ENCODE measurements at regions not wholly inside any gene's neighbourhood (a gene's known extent, or its start where the extent isn't known, plus 50 kb on each side); places are given as distances from the start of the nearest gene placed in this dataset.

DNA sequence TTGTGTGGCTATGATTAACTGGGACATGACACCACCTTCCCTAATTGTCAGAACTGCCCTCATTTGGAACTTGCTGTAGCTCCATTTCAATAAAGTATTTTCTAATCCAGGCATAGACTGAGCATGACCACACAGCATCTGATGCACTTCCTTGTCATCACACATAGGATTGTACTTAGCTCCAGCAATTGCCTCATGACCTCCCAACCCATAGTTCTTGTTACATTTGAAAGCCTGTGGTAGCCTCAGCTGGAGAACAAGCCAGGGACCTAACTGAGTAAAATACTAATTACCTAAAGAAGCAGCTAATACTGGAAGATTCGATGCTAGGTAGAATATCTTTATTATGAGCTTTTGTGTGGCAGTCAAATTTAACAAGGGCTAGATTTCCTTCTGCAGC lies 187.3 kb upstream of the KIF2B start:
- Histone ChIP-seq H3K27me3 (ENCODE audit: control insufficient read depth, insufficient read depth, low read length) (no peaks in the 10 kb centered on the region), H2AFZ (replicated peaks; ENCODE audit: low read length, poor library complexity) (no peak overlapping the region), H3K18ac (ENCODE audit: low read depth, low read length) (no peak overlapping the region), H4K91ac (ENCODE audit: insufficient read depth, low read depth, low read length) (no peak overlapping the region), H3K79me1 (ENCODE audit: low read depth in 1 of 2, low read length in 2 of 2) (no peaks in the 10 kb centered on the region), H3K14ac (replicated peaks; ENCODE audit: low read depth, low read length) (no peak overlapping the region), H2BK5ac (ENCODE audit: low read depth, low read length, poor library complexity, severe bottlenecking) (no peak overlapping the region), H3K27ac (ENCODE audit: insufficient read depth, low read length) (no peak overlapping the region), H3K23ac (ENCODE audit: low read depth, low read length) (no peak overlapping the region), H3K4me1 (ENCODE audit: control insufficient read depth, insufficient read depth, low read length) (no peaks in the 10 kb centered on the region), H2BK120ac (ENCODE audit: low read depth, low read length) (no peak overlapping the region), H3K4me3 (ENCODE audit: insufficient read depth, low read depth, low read length) (no peak overlapping the region), H3K9me1 (ENCODE audit: insufficient read depth, low read length) (no peaks in the 10 kb centered on the region), H3K36me3 (ENCODE audit: control insufficient read depth, insufficient read depth, low read length) (no peaks in the 10 kb centered on the region), H2AK9ac (replicated peaks; ENCODE audit: low read depth, low read length, poor library complexity) (no peak overlapping the region), H3K9ac (ENCODE audit: low read depth, low read length) (no peak overlapping the region), H4K8ac (ENCODE audit: low read depth in 2 of 2, low read length in 2 of 2) (no peak overlapping the region), H4K5ac (ENCODE audit: low read depth, low read length) (no peak overlapping the region), H2BK15ac (ENCODE audit: low read depth, low read length) (no peak overlapping the region), H2AK5ac (ENCODE audit: low read depth, low read length) (no peak overlapping the region), H4K20me1 (ENCODE audit: insufficient read depth, low read length) (no peaks in the 10 kb centered on the region), H3K9me3 (ENCODE audit: control insufficient read depth, insufficient read depth, low read length) (no peaks in the 10 kb centered on the region), H2BK20ac (ENCODE audit: low read depth, low read length) (no peak overlapping the region), H3K4me2 (ENCODE audit: low read depth, low read length) (no peak overlapping the region), H3K4ac (ENCODE audit: low read depth, low read length) (no peak overlapping the region), H3K56ac (ENCODE audit: extremely low read depth, insufficient read depth, low read length) (no peak overlapping the region)
- ChIA-PET CTCF (no interaction called here), POLR2A (ENCODE audit: unreplicated experiment) (no interaction called here)
- dilution Hi-C loops (cut with HindIII; ENCODE audit: low sequenced_read_pairs, unreplicated experiment) = no loop called here
- DNase-seq (peak; percentile 2), ATAC-seq (ENCODE audit: low read depth) (no peak)
- WGBS, 2 experiments (ENCODE audit: extremely low coverage in 2 of 2, insufficient read length in 1 of 2) = no CpG with 5 or more reads among the region's 1 CpG
- in situ Hi-C loops (cut with MboI; ENCODE audit: low sequenced_read_pairs) = no loop called here
- no TSS peak for BruUV-seq (replicated peaks)
- TF ChIP-seq FOS (IDR thresholded peaks at IDR 0.05; ENCODE audit: low read depth, low read length) = no peak
- no peak for TF ChIP-seq NFE2L2 (IDR thresholded peaks at IDR 0.05; ENCODE audit: low read depth, low read length)
- TF ChIP-seq MAFK (IDR thresholded peaks at IDR 0.05; ENCODE audit: low read depth, low read length) = no peak
- TF ChIP-seq, protein P1, sequence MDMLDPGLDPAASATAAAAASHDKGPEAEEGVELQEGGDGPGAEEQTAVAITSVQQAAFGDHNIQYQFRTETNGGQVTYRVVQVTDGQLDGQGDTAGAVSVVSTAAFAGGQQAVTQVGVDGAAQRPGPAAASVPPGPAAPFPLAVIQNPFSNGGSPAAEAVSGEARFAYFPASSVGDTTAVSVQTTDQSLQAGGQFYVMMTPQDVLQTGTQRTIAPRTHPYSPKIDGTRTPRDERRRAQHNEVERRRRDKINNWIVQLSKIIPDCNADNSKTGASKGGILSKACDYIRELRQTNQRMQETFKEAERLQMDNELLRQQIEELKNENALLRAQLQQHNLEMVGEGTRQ (IDR thresholded peaks at IDR 0.05; ENCODE audit: low read depth, low read length) = no peak
- TF ChIP-seq CHD1 (IDR thresholded peaks at IDR 0.05; ENCODE audit: low read depth, low read length) = no peak
- no peak for TF ChIP-seq RFX5 (IDR thresholded peaks at IDR 0.05; ENCODE audit: low read depth, low read length)
- no peak for TF ChIP-seq RCOR1 (IDR thresholded peaks at IDR 0.05; ENCODE audit: insufficient replicate concordance, low read length)
- TF ChIP-seq BHLHE40 (IDR thresholded peaks at IDR 0.05; ENCODE audit: low read depth, low read length) = no peak
- no peak for TF ChIP-seq RAD21 (IDR thresholded peaks at IDR 0.05; ENCODE audit: low read length)
- no peak for TF ChIP-seq SMC3 (IDR thresholded peaks at IDR 0.05; ENCODE audit: low read depth, low read length)
- TF ChIP-seq MXI1 (IDR thresholded peaks at IDR 0.05; ENCODE audit: borderline replicate concordance, low read depth, low read length) = no peak
- no peak for TF ChIP-seq ELK1 (IDR thresholded peaks at IDR 0.05; ENCODE audit: borderline replicate concordance, low read depth, low read length)
- no peak for TF ChIP-seq POLR2A (IDR thresholded peaks at IDR 0.05; ENCODE audit: low read depth, low read length)
- no peak for TF ChIP-seq CEBPB (IDR thresholded peaks at IDR 0.05; ENCODE audit: low read depth, low read length)
- intact Hi-C loops (cut with micrococcal nuclease) = no loop called here

All from IMR-90 (cell line).